ENCODE measurements at regions not wholly inside any gene's neighbourhood (a gene's known extent, or its start where the extent isn't known, plus 50 kb on each side); places are given as distances from the start of the nearest gene placed in this dataset.

GRCh38 chr2:52079602-52080001, 1047.7 kb upstream of the NRXN1 start:
- H3K27ac ChIP-seq (ENCODE audit: low read length) = no peak overlapping the region
- no peak overlapping the region for H3K9ac ChIP-seq (ENCODE audit: low read length)
- H3K27me3 ChIP-seq (ENCODE audit: control insufficient read depth, insufficient read depth, low read length) = no peaks in the 10 kb centered on the region
- no peaks in the 10 kb centered on the region for H3K36me3 ChIP-seq (ENCODE audit: control insufficient read depth, low read depth, low read length)
- H3K4me3 ChIP-seq (ENCODE audit: low read length) = no peak overlapping the region
- peaks cover 6% of the 10 kb centered on the region for H3K4me1 ChIP-seq (ENCODE audit: control insufficient read depth, low read depth, low read length)
- no peaks in the 10 kb centered on the region for H3K9me3 ChIP-seq (ENCODE audit: control insufficient read depth, low read depth, low read length)

DNA sequence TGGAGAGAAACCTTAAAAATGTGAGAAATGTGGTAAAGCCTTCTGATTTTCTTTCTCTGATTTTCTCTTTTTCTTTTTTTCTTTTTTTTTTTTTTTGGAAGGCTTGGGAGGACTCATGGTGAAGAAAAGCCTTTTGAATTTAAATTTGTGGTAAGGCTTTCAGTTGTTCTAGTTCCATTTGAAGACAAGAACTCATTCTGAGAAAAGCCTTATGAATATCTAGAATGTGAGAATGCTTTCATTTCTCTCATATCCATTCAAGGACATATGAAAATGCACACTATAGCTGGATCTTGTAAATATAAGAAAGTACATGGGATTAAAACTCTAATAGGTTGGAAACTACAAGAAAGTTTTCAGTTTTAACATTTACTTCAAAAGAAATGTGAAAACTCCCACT, 1045.2 kb upstream of the NRXN1 start:
- H3K27me3 ChIP-seq (ENCODE audit: control insufficient read depth, insufficient read depth, low read length) = no peaks in the 10 kb centered on the region
- peaks cover 6% of the 10 kb centered on the region for H3K4me1 ChIP-seq (ENCODE audit: control insufficient read depth, low read depth, low read length)
- no peak overlapping the region for H3K9ac ChIP-seq (ENCODE audit: low read length)
- no peak overlapping the region for H3K4me3 ChIP-seq (ENCODE audit: low read length)
- H3K36me3 ChIP-seq (ENCODE audit: control insufficient read depth, low read depth, low read length) = no peaks in the 10 kb centered on the region
- H3K9me3 ChIP-seq (ENCODE audit: control insufficient read depth, low read depth, low read length) = no peaks in the 10 kb centered on the region
- H3K27ac ChIP-seq (ENCODE audit: low read length) = no peak overlapping the region

DNA sequence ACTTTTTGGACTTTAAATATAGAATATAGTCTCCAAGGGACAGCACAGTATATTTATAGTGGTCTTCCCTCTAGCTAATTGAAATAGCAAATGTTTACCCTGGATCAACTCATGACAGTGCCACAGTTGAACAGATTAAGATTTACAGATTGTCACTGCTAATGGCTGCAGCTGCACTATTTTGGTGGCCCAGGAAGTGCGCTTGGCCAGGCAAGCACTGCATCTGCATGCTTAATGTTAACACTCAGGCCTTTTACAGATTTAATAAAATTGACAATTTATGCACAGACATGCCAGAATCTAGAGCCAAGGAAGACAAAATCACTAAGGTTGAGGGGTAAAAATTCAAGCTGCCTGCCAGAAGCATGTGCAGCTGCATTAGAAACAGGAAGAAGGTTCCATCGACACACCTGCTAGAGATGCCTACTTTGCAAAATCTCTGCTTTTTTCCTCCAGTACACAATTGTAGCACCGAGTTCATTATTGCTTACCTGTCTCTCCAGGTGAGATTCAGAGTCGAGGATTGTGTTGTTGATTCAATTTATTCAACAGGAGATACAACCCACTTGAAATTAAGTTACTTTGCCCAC, 1042.3 kb upstream of the NRXN1 start:
- Histone ChIP-seq H3K36me3 (ENCODE audit: control insufficient read depth, low read depth, low read length) (no peaks in the 10 kb centered on the region), H3K4me3 (ENCODE audit: low read length) (no peak overlapping the region), H3K9me3 (ENCODE audit: control insufficient read depth, low read depth, low read length) (no peaks in the 10 kb centered on the region), H3K27ac (ENCODE audit: low read length) (no peak overlapping the region), H3K9ac (ENCODE audit: low read length) (no peak overlapping the region), H3K4me1 (ENCODE audit: control insufficient read depth, low read depth, low read length) (no peaks in the 10 kb centered on the region), H3K27me3 (ENCODE audit: control insufficient read depth, insufficient read depth, low read length) (no peaks in the 10 kb centered on the region)

- no peaks in the 10 kb centered on the region for H3K9me3 ChIP-seq (ENCODE audit: control insufficient read depth, low read depth, low read length)
- no peaks in the 10 kb centered on the region for H3K4me1 ChIP-seq (ENCODE audit: control insufficient read depth, low read depth, low read length)
- H3K27ac ChIP-seq (ENCODE audit: low read length) = no peak overlapping the region
- no peaks in the 10 kb centered on the region for H3K27me3 ChIP-seq (ENCODE audit: control insufficient read depth, insufficient read depth, low read length)
- no peaks in the 10 kb centered on the region for H3K36me3 ChIP-seq (ENCODE audit: control insufficient read depth, low read depth, low read length)
- no peak overlapping the region for H3K9ac ChIP-seq (ENCODE audit: low read length)
- no peak overlapping the region for H3K4me3 ChIP-seq (ENCODE audit: low read length)
These were observed 1041.0 kb upstream of the NRXN1 start for GRCh38 chr2:52072949-52073348.

DNA sequence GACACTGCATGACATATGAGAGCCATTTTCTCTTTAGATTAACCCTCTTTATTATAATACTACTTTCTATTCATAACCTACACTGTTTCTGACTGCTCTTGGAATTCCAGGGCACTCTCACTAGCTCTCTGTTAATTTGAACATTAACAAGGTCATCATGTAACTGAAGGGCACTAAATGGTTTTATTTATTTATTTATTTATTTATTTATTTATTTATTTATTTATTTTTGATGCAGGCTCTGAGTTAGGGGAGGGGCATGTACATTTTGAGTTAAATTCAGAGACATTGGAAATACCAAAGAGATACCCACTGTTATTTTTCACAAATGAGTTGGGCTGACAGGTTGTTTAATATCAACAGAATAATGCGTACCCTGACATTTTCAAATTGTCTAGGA, 1038.7 kb upstream of the NRXN1 start:
- no peak overlapping the region for H3K9ac ChIP-seq (ENCODE audit: low read length)
- no peaks in the 10 kb centered on the region for H3K4me1 ChIP-seq (ENCODE audit: control insufficient read depth, low read depth, low read length)
- H3K4me3 ChIP-seq (ENCODE audit: low read length) = no peak overlapping the region
- H3K27ac ChIP-seq (ENCODE audit: low read length) = no peak overlapping the region
- H3K36me3 ChIP-seq (ENCODE audit: control insufficient read depth, low read depth, low read length) = no peaks in the 10 kb centered on the region
- H3K27me3 ChIP-seq (ENCODE audit: control insufficient read depth, insufficient read depth, low read length) = no peaks in the 10 kb centered on the region
- no peaks in the 10 kb centered on the region for H3K9me3 ChIP-seq (ENCODE audit: control insufficient read depth, low read depth, low read length)

DNA sequence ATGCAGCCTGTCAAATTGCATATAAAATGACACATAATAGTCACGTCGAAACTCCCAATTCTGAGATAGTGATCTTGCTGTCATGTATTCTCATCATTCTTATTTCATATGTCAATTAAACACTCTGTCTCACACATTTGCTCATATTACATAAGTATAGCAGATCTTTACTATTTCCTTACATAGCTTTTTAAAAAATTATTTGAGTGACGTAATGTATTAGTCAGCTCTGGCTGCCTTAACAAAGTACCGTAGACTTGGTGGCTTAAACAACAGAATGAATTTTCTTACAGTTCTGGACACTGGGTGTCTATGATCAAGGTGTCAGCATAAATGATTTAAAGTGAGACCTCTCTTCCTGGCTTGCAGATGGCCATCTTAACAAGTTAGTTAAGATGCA, 1032.3 kb upstream of the NRXN1 start:
- Histone ChIP-seq H3K4me3 (ENCODE audit: low read length) (no peak overlapping the region), H3K9ac (ENCODE audit: low read length) (no peak overlapping the region), H3K27ac (ENCODE audit: low read length) (no peak overlapping the region), H3K36me3 (ENCODE audit: control insufficient read depth, low read depth, low read length) (no peaks in the 10 kb centered on the region), H3K4me1 (ENCODE audit: control insufficient read depth, low read depth, low read length) (no peaks in the 10 kb centered on the region), H3K9me3 (ENCODE audit: control insufficient read depth, low read depth, low read length) (no peaks in the 10 kb centered on the region), H3K27me3 (ENCODE audit: control insufficient read depth, insufficient read depth, low read length) (no peaks in the 10 kb centered on the region)

DNA sequence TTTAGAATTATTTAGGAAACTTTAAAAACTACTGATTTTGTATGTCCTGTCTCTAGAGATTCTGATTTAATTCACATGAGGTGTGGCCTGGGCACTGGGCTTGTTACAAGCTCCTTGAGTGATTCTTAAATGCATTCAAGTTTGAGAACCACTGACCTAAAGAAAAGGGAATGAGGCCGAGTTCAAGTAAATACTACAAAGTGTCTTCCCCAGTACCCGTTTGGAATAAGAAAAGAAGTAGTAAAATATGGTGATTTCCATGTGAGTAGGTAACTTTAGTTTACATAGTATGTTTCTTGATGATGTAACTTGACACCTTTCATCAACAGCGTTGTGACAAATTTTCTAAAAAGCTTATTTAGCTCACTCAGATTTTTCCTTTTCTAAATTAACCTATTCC, 1022.9 kb upstream of the NRXN1 start:
- Histone ChIP-seq H3K27ac (ENCODE audit: low read length) (no peak overlapping the region), H3K9ac (ENCODE audit: low read length) (no peak overlapping the region), H3K4me1 (ENCODE audit: control insufficient read depth, low read depth, low read length) (peaks cover 17% of the 10 kb centered on the region), H3K36me3 (ENCODE audit: control insufficient read depth, low read depth, low read length) (no peaks in the 10 kb centered on the region), H3K4me3 (ENCODE audit: low read length) (no peak overlapping the region), H3K27me3 (ENCODE audit: control insufficient read depth, insufficient read depth, low read length) (no peaks in the 10 kb centered on the region), H3K9me3 (ENCODE audit: control insufficient read depth, low read depth, low read length) (peaks cover 10% of the 10 kb centered on the region)

DNA sequence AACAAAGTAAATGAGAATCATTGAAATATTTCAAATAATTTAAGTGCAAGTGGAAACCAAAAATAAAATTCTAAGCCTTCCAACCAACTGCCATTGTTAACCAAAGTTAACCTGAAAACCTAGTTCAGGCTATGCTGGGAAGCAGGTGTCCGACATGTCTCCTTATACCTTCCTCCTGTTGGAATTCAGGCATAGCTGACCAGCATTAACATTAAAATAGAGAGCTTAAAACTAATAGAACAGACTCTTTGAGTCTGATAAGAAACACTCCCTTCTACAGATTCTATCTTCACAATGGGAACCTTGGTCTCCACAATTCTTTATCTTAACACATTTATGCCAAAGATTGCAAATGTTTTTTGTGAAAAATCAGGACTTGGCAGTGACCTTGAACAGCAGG, 1004.9 kb upstream of the NRXN1 start:
- H3K9me3 ChIP-seq (ENCODE audit: control insufficient read depth, low read depth, low read length) = no peaks in the 10 kb centered on the region
- peaks cover 13% of the 10 kb centered on the region for H3K4me1 ChIP-seq (ENCODE audit: control insufficient read depth, low read depth, low read length)
- no peak overlapping the region for H3K9ac ChIP-seq (ENCODE audit: low read length)

GRCh38 chr2:52036024-52036423, 1004.1 kb upstream of the NRXN1 start:
- no peaks in the 10 kb centered on the region for H3K9me3 ChIP-seq (ENCODE audit: control insufficient read depth, low read depth, low read length)
- peaks cover 13% of the 10 kb centered on the region for H3K4me1 ChIP-seq (ENCODE audit: control insufficient read depth, low read depth, low read length)
- no peak overlapping the region for H3K9ac ChIP-seq (ENCODE audit: low read length)
- H3K27me3 ChIP-seq (ENCODE audit: control insufficient read depth, insufficient read depth, low read length) = no peaks in the 10 kb centered on the region
- H3K27ac ChIP-seq (ENCODE audit: low read length) = no peak overlapping the region
- no peak overlapping the region for H3K4me3 ChIP-seq (ENCODE audit: low read length)
- H3K36me3 ChIP-seq (ENCODE audit: control insufficient read depth, low read depth, low read length) = no peaks in the 10 kb centered on the region

More for the DNA sequence above, 1004.9 kb upstream of the NRXN1 start:
- Histone ChIP-seq H3K4me3 (ENCODE audit: low read length) (no peak overlapping the region), H3K27ac (ENCODE audit: low read length) (no peak overlapping the region), H3K36me3 (ENCODE audit: control insufficient read depth, low read depth, low read length) (no peaks in the 10 kb centered on the region), H3K27me3 (ENCODE audit: control insufficient read depth, insufficient read depth, low read length) (no peaks in the 10 kb centered on the region)

DNA sequence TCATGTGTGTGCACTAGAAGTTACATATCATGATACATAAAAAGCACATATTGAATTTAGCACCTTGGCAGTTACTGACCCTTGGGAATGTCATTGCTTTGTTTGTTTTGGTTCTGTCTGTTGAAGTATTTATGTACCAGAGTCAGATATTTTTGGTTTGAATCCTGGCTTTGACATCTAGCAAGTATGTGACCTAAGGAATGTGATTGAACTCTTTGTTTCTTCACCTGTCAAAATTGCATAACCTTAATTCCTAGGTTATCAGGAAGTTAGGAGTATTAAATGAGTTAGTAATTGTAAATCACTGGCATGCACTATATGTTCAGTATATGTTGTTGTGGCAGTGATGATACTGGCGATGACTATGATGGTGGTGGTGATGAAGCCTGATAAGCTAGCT, 1003.5 kb upstream of the NRXN1 start:
- peaks cover 13% of the 10 kb centered on the region for H3K4me1 ChIP-seq (ENCODE audit: control insufficient read depth, low read depth, low read length)

DNA sequence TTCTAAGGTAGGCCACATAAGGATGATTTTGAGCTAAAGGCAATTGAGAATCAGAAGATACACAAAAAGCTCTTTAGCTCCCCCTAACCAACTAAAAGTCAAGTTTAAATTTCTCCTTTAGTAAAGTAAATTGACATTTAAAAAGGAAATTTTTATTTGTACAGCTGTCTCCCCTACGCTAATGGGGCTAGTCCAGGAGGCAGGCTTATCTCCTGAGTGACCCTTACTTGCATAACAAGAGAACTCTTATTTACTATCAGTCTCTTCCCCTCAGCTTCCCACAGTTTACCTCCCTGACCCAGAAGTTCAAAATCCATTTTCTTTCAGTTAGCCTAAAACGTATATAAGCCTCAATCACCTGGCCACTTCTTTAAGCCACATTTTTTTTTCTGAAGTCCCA, 1002.8 kb upstream of the NRXN1 start:
- no peaks in the 10 kb centered on the region for H3K9me3 ChIP-seq (ENCODE audit: control insufficient read depth, low read depth, low read length)
- no peak overlapping the region for H3K27ac ChIP-seq (ENCODE audit: low read length)
- H3K36me3 ChIP-seq (ENCODE audit: control insufficient read depth, low read depth, low read length) = no peaks in the 10 kb centered on the region
- no peak overlapping the region for H3K9ac ChIP-seq (ENCODE audit: low read length)
- no peaks in the 10 kb centered on the region for H3K27me3 ChIP-seq (ENCODE audit: control insufficient read depth, insufficient read depth, low read length)
- H3K4me1 ChIP-seq (ENCODE audit: control insufficient read depth, low read depth, low read length) = peaks cover 13% of the 10 kb centered on the region
- H3K4me3 ChIP-seq (ENCODE audit: low read length) = no peak overlapping the region

More for the DNA sequence above, 1003.5 kb upstream of the NRXN1 start:
- no peaks in the 10 kb centered on the region for H3K27me3 ChIP-seq (ENCODE audit: control insufficient read depth, insufficient read depth, low read length)
- no peak overlapping the region for H3K9ac ChIP-seq (ENCODE audit: low read length)
- H3K27ac ChIP-seq (ENCODE audit: low read length) = no peak overlapping the region
- H3K36me3 ChIP-seq (ENCODE audit: control insufficient read depth, low read depth, low read length) = no peaks in the 10 kb centered on the region
- H3K4me3 ChIP-seq (ENCODE audit: low read length) = no peak overlapping the region
- H3K9me3 ChIP-seq (ENCODE audit: control insufficient read depth, low read depth, low read length) = no peaks in the 10 kb centered on the region

DNA sequence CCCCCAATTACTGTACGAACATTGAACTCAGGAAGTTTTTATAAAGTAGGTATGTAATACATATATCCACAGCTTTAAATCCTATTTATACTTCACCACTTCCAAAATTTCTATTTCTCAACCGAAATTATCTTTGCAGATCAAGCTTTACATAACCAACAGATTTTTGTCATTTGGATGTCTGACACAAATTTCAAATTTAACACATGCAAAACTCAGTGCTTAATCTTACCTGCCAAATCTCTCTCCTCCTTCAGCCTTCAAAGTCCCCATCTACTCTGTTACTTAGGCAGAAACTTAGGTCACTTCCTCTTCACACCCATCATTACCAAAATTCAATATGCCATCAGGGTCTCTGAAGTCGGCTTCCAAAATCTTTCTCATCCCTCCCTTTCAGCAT, 990.1 kb upstream of the NRXN1 start:
- Histone ChIP-seq H3K9ac (ENCODE audit: low read length) (no peak overlapping the region), H3K36me3 (ENCODE audit: control insufficient read depth, low read depth, low read length) (no peaks in the 10 kb centered on the region), H3K4me1 (ENCODE audit: control insufficient read depth, low read depth, low read length) (no peaks in the 10 kb centered on the region), H3K9me3 (ENCODE audit: control insufficient read depth, low read depth, low read length) (no peaks in the 10 kb centered on the region), H3K27me3 (ENCODE audit: control insufficient read depth, insufficient read depth, low read length) (no peaks in the 10 kb centered on the region), H3K27ac (ENCODE audit: low read length) (no peak overlapping the region), H3K4me3 (ENCODE audit: low read length) (no peak overlapping the region)
